ENCODE measurements at regions not wholly inside any gene's neighbourhood (a gene's known extent, or its start where the extent isn't known, plus 50 kb on each side); places are given as distances from the start of the nearest gene placed in this dataset.

DNA sequence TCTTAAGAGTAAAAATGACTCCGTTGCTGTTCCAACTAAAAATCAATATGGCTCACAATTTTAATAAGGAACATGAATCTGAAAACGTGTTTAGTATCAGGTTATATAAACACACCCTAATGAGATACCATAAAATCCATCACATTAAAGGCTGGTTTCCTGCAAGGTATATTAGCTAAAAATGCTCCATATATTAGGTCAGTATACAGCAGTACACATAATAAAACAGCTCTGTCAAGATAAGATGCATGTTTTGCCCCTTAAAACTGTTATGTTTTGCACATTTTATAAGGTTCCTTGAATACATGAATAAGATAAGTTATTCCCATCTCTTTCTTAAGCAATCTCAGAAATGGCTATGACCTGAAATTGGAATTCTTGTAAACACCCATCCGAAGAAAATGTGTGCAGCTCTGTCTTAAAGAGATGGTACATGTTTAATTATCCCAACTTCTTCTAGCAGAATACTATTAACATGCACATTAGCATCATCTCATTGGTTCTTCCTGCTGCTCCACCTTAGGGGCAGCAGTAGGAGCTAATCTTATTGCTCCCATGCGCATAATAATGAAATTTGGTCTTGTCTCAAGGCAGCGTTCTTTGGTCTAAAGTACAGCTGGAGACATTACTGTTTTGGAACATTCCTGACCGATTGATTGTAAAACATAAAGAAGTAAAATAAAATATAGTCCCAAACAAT, 836.1 kb upstream of the FANCL start:
- TF ChIP-seq POLR2A (IDR thresholded peaks at IDR 0.05): no peak
- TF ChIP-seq, protein P1, sequence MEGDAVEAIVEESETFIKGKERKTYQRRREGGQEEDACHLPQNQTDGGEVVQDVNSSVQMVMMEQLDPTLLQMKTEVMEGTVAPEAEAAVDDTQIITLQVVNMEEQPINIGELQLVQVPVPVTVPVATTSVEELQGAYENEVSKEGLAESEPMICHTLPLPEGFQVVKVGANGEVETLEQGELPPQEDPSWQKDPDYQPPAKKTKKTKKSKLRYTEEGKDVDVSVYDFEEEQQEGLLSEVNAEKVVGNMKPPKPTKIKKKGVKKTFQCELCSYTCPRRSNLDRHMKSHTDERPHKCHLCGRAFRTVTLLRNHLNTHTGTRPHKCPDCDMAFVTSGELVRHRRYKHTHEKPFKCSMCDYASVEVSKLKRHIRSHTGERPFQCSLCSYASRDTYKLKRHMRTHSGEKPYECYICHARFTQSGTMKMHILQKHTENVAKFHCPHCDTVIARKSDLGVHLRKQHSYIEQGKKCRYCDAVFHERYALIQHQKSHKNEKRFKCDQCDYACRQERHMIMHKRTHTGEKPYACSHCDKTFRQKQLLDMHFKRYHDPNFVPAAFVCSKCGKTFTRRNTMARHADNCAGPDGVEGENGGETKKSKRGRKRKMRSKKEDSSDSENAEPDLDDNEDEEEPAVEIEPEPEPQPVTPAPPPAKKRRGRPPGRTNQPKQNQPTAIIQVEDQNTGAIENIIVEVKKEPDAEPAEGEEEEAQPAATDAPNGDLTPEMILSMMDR (IDR thresholded peaks at IDR 0.05): no peak
- TF ChIP-seq POLR2AphosphoS5 (IDR thresholded peaks at IDR 0.05): no peak
- TF ChIP-seq EP300 (IDR thresholded peaks at IDR 0.05; ENCODE audit: low read depth): no peak

All from transverse colon (tissue), 4 donors.